Stimulated activated naive B cell treated with anti-CD40 and anti-IgM and Interleukin-4, amounts not matched to agents 10 μg/mL and 1 μg/mL and 100 μg/mL, for 72 hours (primary cell): ENCODE measurements at regions not wholly inside any gene's neighbourhood (a gene's known extent, or its start where the extent isn't known, plus 50 kb on each side); places are given as distances from the start of the nearest gene placed in this dataset.

Source experiments
- ATAC-seq, 2 donors: fragments of 150-1000 bp; cut with Tn5 transposase; replicated peaks; 2 replicates each; pipeline ENCODE4 v1.10.0; 2021; ENCODE audit warnings: moderate library complexity in 1 of 2
- DNase-seq: peaks from one replicate; pipeline ENCODE4 v3.0.0; 2021
- H3K27ac Mint-ChIP-seq: one replicate; pipeline ENCODE4 v1.8.0; 2022; ENCODE audit warnings: mild to moderate bottlenecking, mixed read lengths
- H3K27me3 Mint-ChIP-seq, 2 donors: one replicate each; pipeline ENCODE4 v1.8.0; 2022; ENCODE audit warnings: mixed read lengths in 2 of 2
- H3K36me3 Mint-ChIP-seq, 2 donors: one replicate each; pipeline ENCODE4 v1.8.0; 2022; ENCODE audit warnings: mixed read lengths in 2 of 2, mild to moderate bottlenecking in 1 of 2
- H3K4me1 Mint-ChIP-seq, 2 donors: one replicate each; pipeline ENCODE4 v1.8.0; 2022; ENCODE audit warnings: mixed read lengths in 2 of 2, mild to moderate bottlenecking in 1 of 2
- H3K4me3 Mint-ChIP-seq, 2 donors: one replicate each; pipeline ENCODE4 v1.8.0; 2022; ENCODE audit warnings: mild to moderate bottlenecking in 2 of 2, mixed read lengths in 2 of 2, moderate library complexity in 1 of 2
- H3K9me3 Mint-ChIP-seq, 2 donors: one replicate each; pipeline ENCODE4 v1.8.0; 2022; ENCODE audit warnings: mixed read lengths in 2 of 2, mild to moderate bottlenecking in 1 of 2

- H3K27me3 Mint-ChIP-seq, result no peaks in the 10 kb centered on the region
- H3K4me3 Mint-ChIP-seq, result no peak overlapping the region
- ATAC-seq (no peak), DNase-seq (no peak)
- no peaks in the 10 kb centered on the region for H3K4me1 Mint-ChIP-seq
- H3K9me3 Mint-ChIP-seq, result no peaks in the 10 kb centered on the region
- H3K27ac Mint-ChIP-seq, result no peak overlapping the region
- H3K36me3 Mint-ChIP-seq, result no peaks in the 10 kb centered on the region
These were observed 808.4 kb upstream of the LUZP2 start for GRCh38 chr11:23688411-23688810.

DNA sequence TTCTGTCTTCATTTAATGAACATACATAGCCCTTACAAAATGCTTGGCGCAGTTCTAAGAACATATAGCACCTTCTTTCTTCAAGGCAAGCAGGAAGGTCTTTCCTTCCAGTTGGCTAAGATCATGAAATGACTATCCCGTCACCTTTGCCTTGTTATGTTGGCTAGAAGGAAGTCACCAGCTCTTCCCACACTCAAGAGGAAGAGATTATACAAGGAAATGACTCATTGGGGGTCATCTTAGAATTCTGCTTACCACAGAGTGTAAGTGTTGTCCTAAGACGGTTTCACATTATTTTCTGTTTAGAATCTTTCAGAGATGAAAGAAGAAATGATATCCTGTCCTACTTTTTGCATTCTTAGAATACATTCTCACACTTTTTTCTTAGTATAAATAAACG is 808.0 kb upstream of the LUZP2 start:
- no peaks in the 10 kb centered on the region for H3K9me3 Mint-ChIP-seq
- no peak overlapping the region for H3K4me3 Mint-ChIP-seq
- H3K27ac Mint-ChIP-seq, result no peak overlapping the region
- no peaks in the 10 kb centered on the region for H3K4me1 Mint-ChIP-seq
- no peaks in the 10 kb centered on the region for H3K27me3 Mint-ChIP-seq
- no peaks in the 10 kb centered on the region for H3K36me3 Mint-ChIP-seq
- no peak for DNase-seq
- ATAC-seq, result no peak

DNA sequence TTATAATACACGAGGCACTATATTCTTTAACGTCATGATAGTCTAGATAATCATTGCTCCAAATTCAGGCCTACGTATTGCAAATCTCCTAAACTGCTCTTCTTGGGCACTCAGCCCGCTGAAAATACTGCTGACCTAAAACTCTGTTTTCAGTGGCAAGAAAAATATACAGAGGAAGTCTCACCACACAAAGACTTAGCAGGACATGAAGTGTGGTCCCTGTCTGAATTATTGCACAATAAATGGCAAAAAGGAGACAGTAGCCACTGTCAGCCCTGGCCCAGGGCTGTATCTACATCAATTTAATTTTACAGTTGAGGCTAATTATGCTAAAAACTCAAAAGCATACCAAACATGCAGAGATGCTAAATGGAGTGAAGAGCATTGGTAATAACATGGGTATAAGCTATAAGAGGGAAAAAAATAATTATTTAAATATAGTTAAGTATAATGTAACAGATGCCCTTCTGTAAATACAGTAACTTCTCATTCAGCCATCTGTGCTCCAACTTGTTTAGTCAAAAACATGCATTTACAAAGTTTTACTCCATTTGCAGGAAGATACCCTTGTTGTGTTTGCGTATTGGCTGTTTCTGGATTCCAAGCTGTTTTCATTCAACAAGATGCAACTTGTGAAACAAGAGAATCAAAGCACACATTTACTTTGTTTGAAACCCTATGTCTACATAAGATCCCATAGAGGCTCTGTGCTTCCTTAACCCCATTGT is 800.0 kb upstream of the LUZP2 start:
- Mint-ChIP-seq H3K27ac (no peak overlapping the region), H3K4me3 (no peak overlapping the region), H3K36me3 (no peaks in the 10 kb centered on the region), H3K9me3 (peaks cover 0 to 3% of the 10 kb centered on the region in 2 donors), H3K4me1 (no peaks in the 10 kb centered on the region), H3K27me3 (no peaks in the 10 kb centered on the region)
- no peak for ATAC-seq
- DNase-seq, result no peak

DNA sequence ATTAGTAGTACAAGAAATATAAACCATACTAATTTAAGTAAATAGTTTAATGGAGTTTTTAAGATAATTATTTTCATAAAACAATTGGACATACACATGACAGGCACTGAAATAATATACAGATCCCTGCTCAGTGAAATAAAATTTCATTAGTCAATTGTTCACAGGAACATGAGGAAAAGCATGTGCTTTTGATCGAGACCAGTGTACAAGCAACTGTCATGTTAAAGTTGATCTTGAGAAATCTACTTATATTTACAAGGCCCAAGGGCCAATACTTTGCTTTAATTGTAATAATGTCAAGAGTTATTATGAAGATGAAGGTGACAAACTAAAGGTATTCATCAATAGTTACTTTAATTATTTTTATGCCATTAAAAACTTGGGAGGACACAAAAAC is 792.7 kb upstream of the LUZP2 start:
- H3K9me3 Mint-ChIP-seq, result peaks cover 0 to 4% of the 10 kb centered on the region in 2 donors
- no peak overlapping the region for H3K4me3 Mint-ChIP-seq
- H3K27ac Mint-ChIP-seq, result no peak overlapping the region
- no peaks in the 10 kb centered on the region for H3K4me1 Mint-ChIP-seq
- no peaks in the 10 kb centered on the region for H3K36me3 Mint-ChIP-seq
- DNase-seq, result no peak
- H3K27me3 Mint-ChIP-seq, result no peaks in the 10 kb centered on the region
- ATAC-seq, result no peak

- Mint-ChIP-seq H3K27ac (no peak overlapping the region), H3K4me3 (no peak overlapping the region), H3K36me3 (no peaks in the 10 kb centered on the region), H3K9me3 (peaks cover 4 to 7% of the 10 kb centered on the region in 2 donors), H3K27me3 (no peaks in the 10 kb centered on the region), H3K4me1 (no peaks in the 10 kb centered on the region)
- ATAC-seq (no peak), DNase-seq (no peak)
These were observed 784.9 kb upstream of the LUZP2 start for GRCh38 chr11:23711981-23712380.

- H3K36me3 Mint-ChIP-seq, result no peaks in the 10 kb centered on the region
- H3K4me3 Mint-ChIP-seq, result no peak overlapping the region
- no peaks in the 10 kb centered on the region for H3K4me1 Mint-ChIP-seq
- DNase-seq, result no peak
- H3K27me3 Mint-ChIP-seq, result no peaks in the 10 kb centered on the region
- peaks cover 1 to 8% of the 10 kb centered on the region in 2 donors for H3K9me3 Mint-ChIP-seq
- no peak overlapping the region for H3K27ac Mint-ChIP-seq
- no peak for ATAC-seq
These were observed 777.8 kb upstream of the LUZP2 start for GRCh38 chr11:23719016-23719415.

- Mint-ChIP-seq H3K4me1 (no peaks in the 10 kb centered on the region), H3K4me3 (no peak overlapping the region), H3K27ac (no peak overlapping the region), H3K9me3 (no peaks in the 10 kb centered on the region), H3K36me3 (no peaks in the 10 kb centered on the region), H3K27me3 (no peaks in the 10 kb centered on the region)
- no peak for DNase-seq
- ATAC-seq, result no peak
These were observed 773.0 kb upstream of the LUZP2 start for GRCh38 chr11:23723861-23724260.

DNA sequence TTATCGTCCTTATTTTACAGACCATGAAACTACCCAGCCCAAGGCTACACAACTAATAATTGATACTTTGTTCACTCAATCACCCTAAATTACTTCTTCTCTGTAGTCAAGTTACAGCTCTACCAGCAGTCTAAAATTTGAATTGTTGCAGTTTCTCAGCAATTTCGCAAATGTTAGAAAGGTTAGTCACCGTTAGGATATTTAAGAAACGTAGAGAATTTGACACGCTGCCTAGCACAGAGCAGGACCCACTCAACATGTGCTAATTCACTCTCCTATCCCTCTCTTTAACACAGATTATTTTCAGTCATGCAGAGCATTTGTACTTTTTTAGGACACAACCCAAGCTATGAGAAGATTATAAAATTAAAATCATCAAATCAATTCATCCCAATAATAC is 771.1 kb upstream of the LUZP2 start:
- Mint-ChIP-seq H3K27ac (no peak overlapping the region), H3K4me3 (no peak overlapping the region), H3K36me3 (no peaks in the 10 kb centered on the region), H3K9me3 (no peaks in the 10 kb centered on the region), H3K27me3 (no peaks in the 10 kb centered on the region), H3K4me1 (no peaks in the 10 kb centered on the region)
- no peak for ATAC-seq
- DNase-seq, result no peak

GRCh38 chr11:23727387-23727786 is 769.5 kb upstream of the LUZP2 start:
- no peak for DNase-seq
- H3K27ac Mint-ChIP-seq, result no peak overlapping the region
- H3K36me3 Mint-ChIP-seq, result no peaks in the 10 kb centered on the region
- H3K27me3 Mint-ChIP-seq, result no peaks in the 10 kb centered on the region
- no peaks in the 10 kb centered on the region for H3K9me3 Mint-ChIP-seq
- H3K4me1 Mint-ChIP-seq, result no peaks in the 10 kb centered on the region
- no peak for ATAC-seq
- no peak overlapping the region for H3K4me3 Mint-ChIP-seq

DNA sequence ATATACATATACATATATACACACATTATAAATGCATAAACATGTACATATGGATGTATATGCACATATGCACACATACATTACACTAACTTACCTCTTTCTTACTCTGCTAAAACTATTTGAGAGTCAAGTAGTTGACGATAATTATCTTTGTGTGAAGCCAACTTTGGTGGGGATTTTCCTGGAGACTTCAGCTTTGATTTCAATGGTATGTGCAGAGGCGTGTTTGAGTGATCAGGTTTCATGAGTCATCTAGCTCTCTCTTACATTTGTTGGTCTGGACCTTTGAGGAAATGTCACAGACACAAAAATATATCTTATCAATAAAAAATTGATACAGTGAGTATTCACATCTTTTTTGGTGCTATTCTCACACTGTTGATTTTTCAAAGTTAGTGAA is 769.1 kb upstream of the LUZP2 start:
- no peak for ATAC-seq
- H3K27ac Mint-ChIP-seq, result no peak overlapping the region
- no peak overlapping the region for H3K4me3 Mint-ChIP-seq
- no peaks in the 10 kb centered on the region for H3K4me1 Mint-ChIP-seq
- H3K9me3 Mint-ChIP-seq, result no peaks in the 10 kb centered on the region
- H3K36me3 Mint-ChIP-seq, result no peaks in the 10 kb centered on the region
- H3K27me3 Mint-ChIP-seq, result no peaks in the 10 kb centered on the region
- no peak for DNase-seq

DNA sequence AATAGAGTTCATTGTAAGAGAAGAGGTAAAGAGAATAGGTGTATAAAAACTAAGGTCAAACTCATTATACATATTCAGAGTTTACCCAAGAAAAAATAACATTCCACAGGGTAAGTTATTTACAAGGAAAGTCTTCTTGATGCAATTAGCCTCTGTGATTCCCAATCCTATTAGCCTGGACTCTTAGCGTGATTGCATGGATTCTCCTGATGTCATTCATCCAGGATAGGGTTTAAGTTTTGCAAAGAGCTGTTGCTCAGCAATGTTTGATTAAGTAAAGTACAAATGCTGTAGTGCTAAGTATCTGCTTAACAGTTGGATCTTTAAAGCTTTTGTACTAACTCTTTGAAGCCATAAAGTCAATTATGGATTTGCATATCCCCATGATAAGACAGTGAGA is 767.8 kb upstream of the LUZP2 start:
- no peaks in the 10 kb centered on the region for H3K27me3 Mint-ChIP-seq
- H3K4me1 Mint-ChIP-seq, result no peaks in the 10 kb centered on the region
- no peak overlapping the region for H3K27ac Mint-ChIP-seq
- DNase-seq, result no peak
- no peaks in the 10 kb centered on the region for H3K36me3 Mint-ChIP-seq
- no peaks in the 10 kb centered on the region for H3K9me3 Mint-ChIP-seq
- H3K4me3 Mint-ChIP-seq, result no peak overlapping the region
- no peak for ATAC-seq

DNA sequence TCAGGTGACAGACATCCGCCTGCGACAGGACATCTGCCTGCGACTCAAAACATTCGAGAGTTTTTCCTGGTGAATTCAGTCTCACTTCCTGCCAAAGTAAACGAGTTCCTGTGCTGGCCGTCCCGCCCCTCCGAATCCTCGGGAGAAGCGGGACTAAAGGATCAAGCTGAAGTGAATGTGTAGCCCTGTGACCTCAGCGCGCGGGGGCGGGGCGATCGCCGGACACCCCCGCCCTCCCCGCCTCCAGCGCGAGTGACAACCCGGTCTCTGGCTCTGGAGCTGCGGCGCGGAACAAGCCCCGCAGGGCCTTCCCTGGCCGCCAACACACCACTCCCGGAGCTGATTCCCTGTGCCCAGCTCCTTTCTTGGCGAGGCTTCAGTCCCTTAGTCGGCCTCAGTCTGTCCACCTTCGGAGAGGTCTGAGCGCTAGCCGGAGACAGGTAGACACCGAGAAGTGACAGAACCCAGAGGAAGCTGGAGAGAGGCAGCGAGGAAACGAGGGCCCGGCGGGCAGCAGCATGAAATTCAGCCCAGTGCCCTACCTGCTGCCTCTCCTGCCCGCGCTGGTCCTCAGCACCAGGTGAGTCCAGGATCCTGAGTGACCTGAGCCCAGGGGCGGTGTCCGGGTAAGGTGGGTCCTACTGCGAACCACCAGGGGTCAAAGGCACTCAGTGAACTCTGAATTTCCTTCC is 766.4 kb upstream of the LUZP2 start:
- no peak overlapping the region for H3K4me3 Mint-ChIP-seq

DNA sequence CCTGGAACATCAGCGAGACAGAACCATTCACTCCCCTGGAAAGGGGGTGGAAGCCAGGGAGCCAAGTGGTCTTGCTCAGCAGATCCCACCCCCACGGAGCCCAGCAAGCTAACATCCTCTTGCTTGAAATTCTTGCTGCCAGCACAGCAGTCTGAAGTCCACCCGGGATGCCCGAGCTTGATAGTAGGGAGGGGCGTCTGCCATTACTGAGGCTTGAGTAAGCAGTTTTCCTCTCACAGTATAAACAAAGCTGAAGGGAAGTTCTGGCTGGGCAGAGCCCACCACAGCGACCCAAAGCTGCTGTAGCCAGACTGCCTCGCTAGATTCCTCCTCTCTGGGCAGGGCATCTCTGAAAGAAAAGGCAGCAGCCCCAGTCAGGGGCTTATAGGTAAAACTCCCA is 764.8 kb upstream of the LUZP2 start:
- H3K27ac Mint-ChIP-seq, result no peak overlapping the region
- H3K4me1 Mint-ChIP-seq, result no peaks in the 10 kb centered on the region
- DNase-seq (no peak), ATAC-seq (no peak)
- peaks cover 0 to under 1% of the 10 kb centered on the region in 2 donors for H3K9me3 Mint-ChIP-seq
- no peaks in the 10 kb centered on the region for H3K27me3 Mint-ChIP-seq
- no peaks in the 10 kb centered on the region for H3K36me3 Mint-ChIP-seq
- no peak overlapping the region for H3K4me3 Mint-ChIP-seq

More for the DNA sequence above, 766.4 kb upstream of the LUZP2 start:
- DNase-seq (no peak), ATAC-seq (no peak)
- H3K4me1 Mint-ChIP-seq, result no peaks in the 10 kb centered on the region
- no peaks in the 10 kb centered on the region for H3K9me3 Mint-ChIP-seq
- no peak overlapping the region for H3K27ac Mint-ChIP-seq
- H3K36me3 Mint-ChIP-seq, result no peaks in the 10 kb centered on the region
- no peaks in the 10 kb centered on the region for H3K27me3 Mint-ChIP-seq

DNA sequence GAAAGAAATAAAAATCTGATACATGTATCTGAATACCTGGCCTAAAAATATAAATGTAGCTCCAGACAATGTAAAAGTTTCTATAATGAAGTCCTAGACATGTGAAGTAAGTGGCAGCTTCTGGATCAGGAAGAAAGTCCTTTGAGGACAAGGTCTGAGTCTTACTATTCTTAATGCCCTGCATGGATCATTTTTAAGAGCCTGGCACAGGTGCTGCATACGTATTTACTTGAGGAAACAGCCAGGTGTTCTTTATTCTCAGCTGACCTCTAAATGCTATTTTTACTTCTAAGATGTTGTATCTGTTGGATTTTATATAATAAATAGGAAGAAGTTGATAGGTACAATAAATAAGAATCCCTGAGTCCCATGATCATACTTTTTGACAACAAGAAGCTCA is 750.0 kb upstream of the LUZP2 start:
- Mint-ChIP-seq H3K4me3 (no peak overlapping the region), H3K27ac (no peak overlapping the region), H3K36me3 (no peaks in the 10 kb centered on the region), H3K27me3 (no peaks in the 10 kb centered on the region), H3K9me3 (no peaks in the 10 kb centered on the region), H3K4me1 (no peaks in the 10 kb centered on the region)
- ATAC-seq, result no peak
- DNase-seq, result no peak

DNA sequence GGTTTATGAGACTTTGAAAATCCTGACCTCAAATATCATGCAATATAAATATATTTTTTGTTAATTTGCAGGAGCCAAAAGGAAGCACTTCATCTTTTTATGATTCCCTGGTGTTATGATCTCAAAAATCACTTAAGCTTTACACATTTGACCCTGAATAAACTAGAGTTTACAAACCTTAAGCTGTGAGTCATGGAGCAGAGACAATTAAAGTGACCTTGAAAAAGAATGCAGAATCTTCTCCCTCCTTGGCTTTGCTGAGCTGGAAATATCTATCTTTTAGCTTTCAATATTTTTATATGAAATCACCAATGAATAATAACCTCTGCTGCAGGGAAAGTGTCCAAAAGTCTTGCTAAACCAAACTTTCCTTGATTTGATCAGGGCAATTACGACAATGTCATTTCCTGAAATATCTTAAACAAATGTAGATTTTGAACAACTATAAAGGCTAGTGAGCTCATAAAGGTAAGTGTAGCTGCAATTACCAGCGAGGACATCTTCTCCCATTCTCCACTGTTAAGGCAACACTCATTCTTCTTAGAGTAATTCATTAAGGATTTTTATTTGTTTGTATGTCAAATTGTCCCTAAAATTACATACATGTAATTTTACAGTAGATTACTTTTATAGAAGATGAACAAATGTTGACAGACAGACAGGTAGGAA is 747.0 kb upstream of the LUZP2 start:
- no peaks in the 10 kb centered on the region for H3K36me3 Mint-ChIP-seq
- no peaks in the 10 kb centered on the region for H3K27me3 Mint-ChIP-seq
- no peaks in the 10 kb centered on the region for H3K9me3 Mint-ChIP-seq
- H3K4me3 Mint-ChIP-seq, result no peak overlapping the region
- DNase-seq (no peak), ATAC-seq (no peak)
- no peak overlapping the region for H3K27ac Mint-ChIP-seq
- no peaks in the 10 kb centered on the region for H3K4me1 Mint-ChIP-seq
